ENCODE measurements at regions not wholly inside any gene's neighbourhood (a gene's known extent, or its start where the extent isn't known, plus 50 kb on each side); places are given as distances from the start of the nearest gene placed in this dataset.

GRCh38 chr10:78223088-78223487, 189.4 kb downstream of the RPS24 start:
- H3K9me3 ChIP-seq (replicated peaks) = no peaks in the 10 kb centered on the region
- DNase-seq = no peak
- no peaks in the 10 kb centered on the region for H3K36me3 ChIP-seq
- H3K27ac ChIP-seq (replicated peaks) = no peak overlapping the region
- H3K4me1 ChIP-seq = no peaks in the 10 kb centered on the region
- no peak for TF ChIP-seq CTCF (IDR thresholded peaks at IDR 0.05; ENCODE audit: borderline replicate concordance)
- H3K27me3 ChIP-seq (ENCODE audit: low read depth) = no peaks in the 10 kb centered on the region
- intact Hi-C loops (cut with micrococcal nuclease) = no loop called here
- H3K4me3 ChIP-seq = no peak overlapping the region

- Histone ChIP-seq H3K4me3 (no peak overlapping the region), H3K4me1 (no peaks in the 10 kb centered on the region), H3K27me3 (ENCODE audit: low read depth) (no peaks in the 10 kb centered on the region), H3K36me3 (no peaks in the 10 kb centered on the region), H3K9me3 (replicated peaks) (no peaks in the 10 kb centered on the region), H3K27ac (replicated peaks) (no peak overlapping the region)
- intact Hi-C loops (cut with micrococcal nuclease) = no loop called here
- no peak for TF ChIP-seq CTCF (IDR thresholded peaks at IDR 0.05; ENCODE audit: borderline replicate concordance)
- no peak for DNase-seq
These were observed 190.9 kb downstream of the RPS24 start for GRCh38 chr10:78224602-78225001.

- no peak overlapping the region for H3K27ac ChIP-seq (replicated peaks)
- no peaks in the 10 kb centered on the region for H3K9me3 ChIP-seq (replicated peaks)
- no peaks in the 10 kb centered on the region for H3K36me3 ChIP-seq
- no peaks in the 10 kb centered on the region for H3K4me1 ChIP-seq
- TF ChIP-seq CTCF (IDR thresholded peaks at IDR 0.05; ENCODE audit: borderline replicate concordance) = no peak
- intact Hi-C loops (cut with micrococcal nuclease) = no loop called here
- H3K4me3 ChIP-seq = no peak overlapping the region
- no peak for DNase-seq
- no peaks in the 10 kb centered on the region for H3K27me3 ChIP-seq (ENCODE audit: low read depth)
These were observed 191.9 kb downstream of the RPS24 start for GRCh38 chr10:78225594-78225993.

GRCh38 chr10:78229489-78229888, 195.8 kb downstream of the RPS24 start:
- DNase-seq = no peak
- no peaks in the 10 kb centered on the region for H3K27me3 ChIP-seq (ENCODE audit: low read depth)
- no peaks in the 10 kb centered on the region for H3K36me3 ChIP-seq
- H3K9me3 ChIP-seq (replicated peaks) = no peaks in the 10 kb centered on the region
- intact Hi-C loops (cut with micrococcal nuclease) = no loop called here
- no peak overlapping the region for H3K4me3 ChIP-seq
- peaks cover 12% of the 10 kb centered on the region for H3K4me1 ChIP-seq
- no peak overlapping the region for H3K27ac ChIP-seq (replicated peaks)
- TF ChIP-seq CTCF (IDR thresholded peaks at IDR 0.05; ENCODE audit: borderline replicate concordance) = no peak

GRCh38 chr10:78229950-78230675, 196.4 kb downstream of the RPS24 start:
- intact Hi-C loops (cut with micrococcal nuclease) = no loop called here
- no peak for DNase-seq
- peaks cover 12% of the 10 kb centered on the region for H3K4me1 ChIP-seq
- no peak for TF ChIP-seq CTCF (IDR thresholded peaks at IDR 0.05; ENCODE audit: borderline replicate concordance)
- H3K27me3 ChIP-seq (ENCODE audit: low read depth) = no peaks in the 10 kb centered on the region
- no peak overlapping the region for H3K4me3 ChIP-seq
- no peak overlapping the region for H3K27ac ChIP-seq (replicated peaks)
- H3K36me3 ChIP-seq = no peaks in the 10 kb centered on the region
- no peaks in the 10 kb centered on the region for H3K9me3 ChIP-seq (replicated peaks)
